ENCODE measurements at regions not wholly inside any gene's neighbourhood (a gene's known extent, or its start where the extent isn't known, plus 50 kb on each side); places are given as distances from the start of the nearest gene placed in this dataset.

- intact Hi-C loops (cut with micrococcal nuclease; ENCODE audit: unreplicated experiment), result no loop called here
- Histone ChIP-seq H3K4me1 (ENCODE audit: control insufficient read depth, insufficient read depth, low read length) (no peaks in the 10 kb centered on the region), H3K36me3 (ENCODE audit: control insufficient read depth, insufficient read depth, low read length) (no peaks in the 10 kb centered on the region), H3K27me3 (ENCODE audit: control insufficient read depth, insufficient read depth, low read length) (no peaks in the 10 kb centered on the region), H3K9me3 (ENCODE audit: control insufficient read depth, insufficient read depth, low read depth, low read length) (no peaks in the 10 kb centered on the region), H3K27ac (ENCODE audit: low read length) (no peak overlapping the region), H3K4me3 (ENCODE audit: low read depth in 2 of 2, low read length in 2 of 2) (no peak overlapping the region)
- ChIA-PET CTCF (no interaction called here), POLR2A (no interaction called here)
- DNase-seq (ENCODE audit: low read depth, low spot score) (no peak), ATAC-seq (no peak)
- TF ChIP-seq TCF7L2 (IDR thresholded peaks at IDR 0.05; ENCODE audit: low read depth, low read length), result no peak
- TF ChIP-seq REST (IDR thresholded peaks at IDR 0.05; ENCODE audit: insufficient read depth in 1 of 2, low read depth in 2 of 2, low read length in 1 of 2), result no peak
- TF ChIP-seq SIN3A (IDR thresholded peaks at IDR 0.05; ENCODE audit: borderline replicate concordance, insufficient read depth, low read depth, low read length), result no peak
- no peak for TF ChIP-seq CTCF (IDR thresholded peaks at IDR 0.05)
- in situ Hi-C loops (cut with HindIII; ENCODE audit: low pct_unique_long_range_greater_than_20kb, low sequenced_read_pairs), result no loop called here
- no TSS peak for BruUV-seq (replicated peaks)
Observed at GRCh38 chr3:72169120-72169519, 384.2 kb upstream of the PROK2 start.

- no peaks in the 10 kb centered on the region for H3K9me3 ChIP-seq (ENCODE audit: control insufficient read depth, insufficient read depth, low read depth, low read length)
- ATAC-seq (no peak), DNase-seq (ENCODE audit: low read depth, low spot score) (no peak)
- BruUV-seq (replicated peaks), result no TSS peak
- H3K27ac ChIP-seq (ENCODE audit: low read length), result no peak overlapping the region
- no peak overlapping the region for H3K4me3 ChIP-seq (ENCODE audit: low read depth in 2 of 2, low read length in 2 of 2)
- intact Hi-C loops (cut with micrococcal nuclease; ENCODE audit: unreplicated experiment) (no loop called here), in situ Hi-C loops (cut with HindIII; ENCODE audit: low pct_unique_long_range_greater_than_20kb, low sequenced_read_pairs) (no loop called here)
- H3K27me3 ChIP-seq (ENCODE audit: control insufficient read depth, insufficient read depth, low read length), result no peaks in the 10 kb centered on the region
- no peak for TF ChIP-seq POLR2AphosphoS5 (IDR thresholded peaks at IDR 0.05; ENCODE audit: low read depth, low read length)
- H3K4me1 ChIP-seq (ENCODE audit: control insufficient read depth, insufficient read depth, low read length), result no peaks in the 10 kb centered on the region
- ChIA-PET POLR2A (no interaction called here), CTCF (no interaction called here)
- no peaks in the 10 kb centered on the region for H3K36me3 ChIP-seq (ENCODE audit: control insufficient read depth, insufficient read depth, low read length)
Observed at GRCh38 chr3:72165808-72166207, 380.9 kb upstream of the PROK2 start.

DNA sequence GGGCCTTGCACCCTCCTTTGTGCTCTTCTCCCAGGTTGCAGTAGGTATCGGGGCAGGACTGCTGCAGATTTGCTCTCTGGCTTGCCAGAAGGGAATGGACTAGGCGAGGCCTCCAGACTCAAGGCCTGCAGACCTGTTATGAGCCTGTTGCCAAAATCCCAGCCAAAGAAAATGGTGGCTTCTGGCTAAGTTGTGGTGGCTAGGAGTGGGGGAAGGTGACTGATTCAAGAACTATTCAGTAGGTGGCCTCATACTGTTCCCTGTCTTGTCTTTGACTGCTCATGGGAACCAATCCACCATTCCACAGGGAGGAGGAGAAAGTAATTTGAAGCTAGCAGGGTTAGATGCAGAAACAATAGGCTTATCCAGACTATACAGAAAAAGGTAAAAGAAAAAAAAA is 380.4 kb upstream of the PROK2 start:
- no peak for TF ChIP-seq REST (IDR thresholded peaks at IDR 0.05; ENCODE audit: insufficient read depth in 1 of 2, low read depth in 2 of 2, low read length in 1 of 2)
- TF ChIP-seq TCF7L2 (IDR thresholded peaks at IDR 0.05; ENCODE audit: low read depth, low read length), result no peak
- no peak for TF ChIP-seq SIN3A (IDR thresholded peaks at IDR 0.05; ENCODE audit: borderline replicate concordance, insufficient read depth, low read depth, low read length)
- TF ChIP-seq POLR2AphosphoS5 (IDR thresholded peaks at IDR 0.05; ENCODE audit: low read depth, low read length), result no peak
- TF ChIP-seq CTCF (IDR thresholded peaks at IDR 0.05), result no peak
- Histone ChIP-seq H3K4me3 (ENCODE audit: low read depth in 2 of 2, low read length in 2 of 2) (no peak overlapping the region), H3K27me3 (ENCODE audit: control insufficient read depth, insufficient read depth, low read length) (no peaks in the 10 kb centered on the region), H3K36me3 (ENCODE audit: control insufficient read depth, insufficient read depth, low read length) (no peaks in the 10 kb centered on the region), H3K27ac (ENCODE audit: low read length) (no peak overlapping the region), H3K4me1 (ENCODE audit: control insufficient read depth, insufficient read depth, low read length) (no peaks in the 10 kb centered on the region), H3K9me3 (ENCODE audit: control insufficient read depth, insufficient read depth, low read depth, low read length) (no peaks in the 10 kb centered on the region)
- POLR2A ChIA-PET, result no interaction called here
- intact Hi-C loops (cut with micrococcal nuclease; ENCODE audit: unreplicated experiment), result no loop called here
- BruUV-seq (replicated peaks), result no TSS peak
- in situ Hi-C loops (cut with HindIII; ENCODE audit: low pct_unique_long_range_greater_than_20kb, low sequenced_read_pairs), result no loop called here
- CTCF ChIA-PET, result no interaction called here
- ATAC-seq, result no peak
- DNase-seq (ENCODE audit: low read depth, low spot score), result no peak
